HUDEP-2 (cell line): ENCODE measurements at regions not wholly inside any gene's neighbourhood (a gene's known extent, or its start where the extent isn't known, plus 50 kb on each side); places are given as distances from the start of the nearest gene placed in this dataset.
"Not testable (repeated sequence)": the region's sequence is repeated elsewhere in the genome, so short reads cannot be mapped to it uniquely, and the experiment has no call there.

Experiments used
- DNase-seq, 76 experiments: peaks; one replicate each; lab custom pipeline; 2025; ENCODE audit not compliant: unreplicated experiment in 76 of 76; lab: John Stamatoyannopoulos, UW

GRCh38 chr7:55705728-55706450 is 133.6 kb upstream of the VOPP1 start:
- not testable (repeated sequence) for DNase-seq

DNA sequence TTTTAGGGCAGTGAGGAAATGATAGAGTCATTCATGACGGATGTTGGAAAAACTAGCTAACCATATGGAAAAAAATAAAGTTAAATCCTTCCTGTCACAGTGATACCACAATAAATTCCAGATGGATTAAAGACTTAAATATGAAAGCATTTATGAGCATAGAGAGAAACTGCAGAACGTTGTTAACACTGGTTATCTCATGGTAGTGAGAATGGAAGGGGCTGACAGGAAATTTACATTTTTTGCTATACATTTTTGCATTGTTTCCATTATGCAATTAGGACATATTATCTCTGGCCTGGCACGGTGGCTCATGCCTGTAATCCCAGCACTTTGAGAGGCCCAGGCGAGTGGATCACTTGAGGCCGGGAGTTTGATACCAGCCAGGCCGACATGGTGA is 130.5 kb upstream of the VOPP1 start:
- DNase-seq = not testable (repeated sequence)

DNA sequence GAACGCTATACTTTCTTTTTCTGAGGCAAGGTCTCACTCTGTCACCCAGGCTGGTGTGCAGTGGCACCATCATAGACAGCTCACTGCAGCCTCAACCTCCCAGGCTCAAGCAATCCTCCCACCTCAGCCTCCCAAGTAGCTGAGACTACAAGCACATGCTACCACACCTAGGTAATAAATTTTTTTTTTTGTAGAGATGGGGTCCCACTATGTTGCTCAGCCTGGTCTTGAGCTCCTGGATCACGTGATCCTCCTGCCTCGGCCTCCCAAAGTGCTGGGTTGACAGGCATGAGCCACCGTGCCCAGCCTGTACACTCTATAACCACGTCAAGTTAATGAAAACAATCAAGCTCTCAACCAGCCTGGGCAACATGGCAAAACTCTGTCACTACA is 127.1 kb upstream of the VOPP1 start:
- DNase-seq = not testable (repeated sequence)

- DNase-seq = not testable (repeated sequence)
Observed at GRCh38 chr7:55698607-55699449, 126.5 kb upstream of the VOPP1 start.

- not testable (repeated sequence) for DNase-seq
Observed at GRCh38 chr7:55695893-55696701, 123.8 kb upstream of the VOPP1 start.

DNA sequence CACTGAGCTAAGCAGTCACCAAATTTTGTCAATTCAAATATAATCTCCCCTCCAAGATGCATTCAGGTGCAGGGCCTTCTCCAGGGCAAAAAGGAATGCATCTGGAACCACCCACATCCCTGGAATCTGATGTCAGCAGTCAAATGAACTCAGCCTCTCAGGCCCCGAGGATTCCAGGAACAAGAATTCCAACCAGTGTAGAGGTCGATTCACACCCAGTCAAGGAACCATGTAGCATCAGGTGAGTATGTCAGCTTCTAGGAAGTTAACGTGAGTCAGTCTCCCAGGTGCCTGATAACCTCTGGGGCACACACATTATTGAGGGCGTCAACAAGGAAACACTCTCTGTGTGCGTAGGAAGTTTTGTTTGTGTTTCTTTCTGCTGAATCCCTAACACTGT is 122.2 kb upstream of the VOPP1 start:
- DNase-seq = not testable (repeated sequence)

- not testable (repeated sequence) for DNase-seq
Observed at GRCh38 chr7:55688684-55689681, 116.7 kb upstream of the VOPP1 start.

DNA sequence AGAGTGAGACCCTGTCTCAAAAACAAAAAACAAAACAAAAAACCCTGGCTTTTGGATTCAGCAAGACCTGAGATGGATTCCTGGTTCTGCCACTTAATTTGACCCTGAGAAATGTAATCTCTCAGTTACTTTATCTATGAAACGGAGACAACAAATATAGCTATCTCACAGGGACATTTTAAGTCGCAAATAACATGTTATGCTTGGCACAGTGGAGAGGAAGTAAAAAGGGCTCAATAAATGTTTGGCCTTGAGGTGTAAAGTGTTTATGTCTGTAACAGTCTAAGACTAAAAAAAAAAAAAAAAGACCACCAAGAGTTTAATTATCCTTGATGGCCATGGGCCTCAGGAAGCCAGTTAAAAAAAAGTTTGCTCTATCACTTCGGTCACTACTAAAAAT is 116.0 kb upstream of the VOPP1 start:
- DNase-seq = not testable (repeated sequence)

GRCh38 chr7:55687252-55687651 is 115.0 kb upstream of the VOPP1 start:
- not testable (repeated sequence) for DNase-seq

DNA sequence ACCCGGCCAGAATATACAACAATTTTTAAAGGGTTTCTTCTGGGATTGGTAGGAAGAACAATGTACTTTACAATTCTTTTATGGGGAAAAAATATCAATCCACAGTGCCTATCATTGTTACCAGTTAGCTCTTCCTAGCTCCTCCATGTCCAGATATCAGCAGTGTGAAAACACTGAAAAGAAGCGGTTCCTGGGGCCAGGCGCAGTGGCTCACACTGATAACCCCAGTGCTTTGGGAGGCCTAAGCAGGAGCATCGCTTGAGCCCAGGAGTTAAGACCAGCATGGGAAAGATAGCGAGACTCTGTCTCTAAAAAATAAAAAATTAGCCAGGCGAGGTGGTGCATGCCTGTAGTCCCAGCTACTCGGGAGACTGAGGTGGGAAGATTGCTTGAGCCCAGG is 114.5 kb upstream of the VOPP1 start:
- not testable (repeated sequence) for DNase-seq

DNA sequence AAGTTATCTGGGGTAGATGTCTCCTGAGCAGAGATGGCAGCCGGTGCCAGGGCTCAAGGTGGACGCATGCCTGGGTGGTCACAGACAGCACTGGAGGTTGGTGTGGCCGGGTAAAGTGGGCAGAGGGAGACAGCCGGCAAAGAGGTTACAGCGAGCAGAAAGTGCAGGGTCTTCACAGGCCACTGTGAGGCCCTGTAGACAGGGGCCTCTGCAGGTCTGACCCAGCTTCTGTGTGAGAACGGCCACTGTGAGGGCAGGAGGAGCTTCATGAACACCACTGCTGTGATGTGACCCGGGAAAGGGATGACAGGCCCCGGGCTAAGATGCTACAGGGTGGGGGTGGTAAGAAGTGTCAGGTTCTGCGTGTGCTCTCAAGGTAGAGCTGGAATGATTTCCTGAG is 111.2 kb upstream of the VOPP1 start:
- DNase-seq = not testable (repeated sequence)

DNA sequence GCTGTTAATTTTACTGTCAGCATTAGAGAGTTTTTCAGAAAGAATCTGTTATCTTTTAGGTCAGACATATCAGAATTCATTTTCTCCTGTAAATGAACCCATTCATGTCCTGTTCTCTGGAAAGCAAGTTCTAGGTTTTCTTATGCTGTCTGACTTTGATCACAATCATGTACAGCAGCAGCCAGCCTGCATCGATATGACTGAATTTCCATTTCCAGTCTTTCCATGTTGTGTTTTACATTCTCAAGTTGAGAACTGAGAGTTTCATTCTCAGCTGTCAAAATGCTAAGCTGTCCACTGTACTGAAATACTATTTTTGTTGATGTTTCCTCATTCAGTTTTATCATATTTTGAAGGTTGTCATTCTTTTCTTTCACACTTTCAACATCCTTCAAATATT is 103.3 kb upstream of the VOPP1 start:
- DNase-seq = not testable (repeated sequence)

GRCh38 chr7:55673525-55673924 is 101.2 kb upstream of the VOPP1 start:
- DNase-seq = not testable (repeated sequence)

DNA sequence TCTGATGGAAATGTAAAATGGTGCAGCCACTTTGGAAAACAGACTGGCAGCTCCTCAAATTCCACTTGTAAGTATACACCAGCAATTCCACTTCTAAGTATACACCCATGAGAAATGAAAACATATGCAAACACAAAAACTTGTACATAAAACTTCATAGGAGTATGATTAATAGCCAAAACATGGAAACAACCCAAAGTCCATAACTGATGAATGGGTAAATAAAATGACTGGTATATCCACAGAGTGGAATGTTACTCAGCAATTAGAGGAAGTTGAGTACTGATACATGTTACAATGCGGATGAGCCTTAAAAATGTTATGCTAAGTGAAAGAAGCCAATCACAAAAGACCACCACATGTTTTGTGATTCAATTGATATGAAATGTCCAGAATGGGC is 99.8 kb upstream of the VOPP1 start:
- not testable (repeated sequence) for DNase-seq

GRCh38 chr7:55657654-55658053 is 85.4 kb upstream of the VOPP1 start:
- no peak for DNase-seq

DNA sequence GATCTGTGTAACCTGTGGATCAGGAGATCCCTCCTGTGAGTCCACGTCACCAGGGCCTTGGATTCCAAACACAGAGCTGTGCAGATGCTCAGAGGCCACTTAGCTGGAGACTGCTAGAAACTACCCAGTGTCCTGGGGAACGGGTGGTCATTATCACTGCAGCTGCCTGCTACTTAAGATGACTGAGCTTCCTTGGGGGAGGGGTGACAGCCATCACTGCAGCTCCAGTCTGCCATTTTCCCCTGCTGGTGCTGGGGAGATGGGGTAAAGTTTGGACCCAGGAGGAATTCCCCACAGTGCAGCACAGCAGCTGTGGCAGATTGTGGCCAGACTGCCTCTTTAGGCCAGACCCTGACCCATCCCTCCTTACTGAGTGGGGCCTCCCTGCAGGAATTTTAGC is 78.8 kb upstream of the VOPP1 start:
- no peak for DNase-seq

GRCh38 chr7:55649238-55649637 is 76.9 kb upstream of the VOPP1 start:
- no peak for DNase-seq

GRCh38 chr7:55644567-55644966 is 72.3 kb upstream of the VOPP1 start:
- no peak for DNase-seq

DNA sequence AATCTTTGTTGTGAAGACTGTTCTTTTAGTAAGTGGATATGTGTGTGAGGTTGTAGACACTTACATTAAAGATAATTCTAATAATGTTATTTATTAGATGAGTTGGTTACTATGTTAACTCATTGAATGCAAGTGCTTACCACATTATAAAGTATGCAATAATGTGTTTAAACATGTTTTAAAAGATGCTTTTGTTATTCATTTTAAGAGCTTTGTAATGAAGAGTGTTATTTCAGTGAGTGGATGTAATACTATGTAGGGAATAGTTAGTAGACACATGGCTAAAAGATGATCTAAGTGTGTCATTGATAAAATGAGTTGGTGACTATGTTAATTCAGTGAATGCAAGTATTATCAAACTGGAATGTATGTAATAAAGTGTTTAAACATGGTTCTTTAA is 70.0 kb upstream of the VOPP1 start:
- DNase-seq = no peak

GRCh38 chr7:55641811-55642210 is 69.5 kb upstream of the VOPP1 start:
- no peak for DNase-seq
